ENCODE measurements at regions not wholly inside any gene's neighbourhood (a gene's known extent, or its start where the extent isn't known, plus 50 kb on each side); places are given as distances from the start of the nearest gene placed in this dataset.

GRCh38 chr18:64653068-64653467 lies 504.2 kb upstream of the LINC00305 start:
- no peak for TF ChIP-seq POLR2A (IDR thresholded peaks at IDR 0.05)
- TF ChIP-seq CTCF (IDR thresholded peaks at IDR 0.05) = no peak
- TF ChIP-seq POLR2AphosphoS5 (IDR thresholded peaks at IDR 0.05) = no peak
- Histone ChIP-seq H3K27ac (no peak overlapping the region), H3K4me3 (no peak overlapping the region), H3K27me3 (no peaks in the 10 kb centered on the region), H3K9me3 (no peaks in the 10 kb centered on the region), H3K4me1 (no peaks in the 10 kb centered on the region), H3K36me3 (no peaks in the 10 kb centered on the region)
- no peak for DNase-seq (ENCODE audit: low spot score in 2 of 2)
- intact Hi-C loops (cut with DNase I; ENCODE audit: low total_unique reads) = no loop called here

GRCh38 chr18:64650068-64650467 lies 501.2 kb upstream of the LINC00305 start:
- Histone ChIP-seq H3K9me3 (peaks cover 6 to 13% of the 10 kb centered on the region in 2 donors), H3K36me3 (no peaks in the 10 kb centered on the region), H3K4me3 (no peak overlapping the region), H3K4me1 (no peaks in the 10 kb centered on the region), H3K27ac (no peak overlapping the region), H3K27me3 (no peaks in the 10 kb centered on the region)
- intact Hi-C loops (cut with DNase I; ENCODE audit: low total_unique reads) = no loop called here
- TF ChIP-seq POLR2AphosphoS5 (IDR thresholded peaks at IDR 0.05) = no peak
- TF ChIP-seq POLR2A (IDR thresholded peaks at IDR 0.05) = no peak
- TF ChIP-seq CTCF (IDR thresholded peaks at IDR 0.05) = no peak
- DNase-seq (ENCODE audit: low spot score in 2 of 2) = no peak

GRCh38 chr18:64645753-64646152 lies 496.9 kb upstream of the LINC00305 start:
- peaks cover 6 to 13% of the 10 kb centered on the region in 2 donors for H3K9me3 ChIP-seq
- H3K4me3 ChIP-seq = no peak overlapping the region
- TF ChIP-seq CTCF (IDR thresholded peaks at IDR 0.05) (no peak), POLR2AphosphoS5 (IDR thresholded peaks at IDR 0.05) (no peak), POLR2A (IDR thresholded peaks at IDR 0.05) (no peak)
- DNase-seq (ENCODE audit: low spot score in 2 of 2) = no peak
- H3K4me1 ChIP-seq = no peaks in the 10 kb centered on the region
- no peak overlapping the region for H3K27ac ChIP-seq
- no peaks in the 10 kb centered on the region for H3K36me3 ChIP-seq
- intact Hi-C loops (cut with DNase I; ENCODE audit: low total_unique reads) = no loop called here
- H3K27me3 ChIP-seq = no peaks in the 10 kb centered on the region

GRCh38 chr18:64639536-64639935 lies 490.6 kb upstream of the LINC00305 start:
- H3K9me3 ChIP-seq = no peaks in the 10 kb centered on the region
- TF ChIP-seq POLR2A (IDR thresholded peaks at IDR 0.05) (no peak), CTCF (IDR thresholded peaks at IDR 0.05) (no peak), POLR2AphosphoS5 (IDR thresholded peaks at IDR 0.05) (no peak)
- no peak for DNase-seq (ENCODE audit: low spot score in 2 of 2)
- H3K4me1 ChIP-seq = no peaks in the 10 kb centered on the region
- no peaks in the 10 kb centered on the region for H3K36me3 ChIP-seq
- no peak overlapping the region for H3K27ac ChIP-seq
- intact Hi-C loops (cut with DNase I; ENCODE audit: low total_unique reads) = no loop called here
- H3K4me3 ChIP-seq = no peak overlapping the region
- H3K27me3 ChIP-seq = no peaks in the 10 kb centered on the region

GRCh38 chr18:64620971-64621560 lies 472.2 kb upstream of the LINC00305 start:
- no peaks in the 10 kb centered on the region for H3K27me3 ChIP-seq
- no peak overlapping the region for H3K4me3 ChIP-seq
- no peak for TF ChIP-seq POLR2AphosphoS5 (IDR thresholded peaks at IDR 0.05)
- no peak for TF ChIP-seq CTCF (IDR thresholded peaks at IDR 0.05)
- TF ChIP-seq POLR2A (IDR thresholded peaks at IDR 0.05) = no peak
- intact Hi-C loops (cut with DNase I; ENCODE audit: low total_unique reads) = no loop called here
- H3K36me3 ChIP-seq = no peaks in the 10 kb centered on the region
- H3K4me1 ChIP-seq = no peaks in the 10 kb centered on the region
- no peak overlapping the region for H3K27ac ChIP-seq
- no peaks in the 10 kb centered on the region for H3K9me3 ChIP-seq
- DNase-seq (ENCODE audit: low spot score in 2 of 2) = no peak
